ENCODE measurements at regions not wholly inside any gene's neighbourhood (a gene's known extent, or its start where the extent isn't known, plus 50 kb on each side); places are given as distances from the start of the nearest gene placed in this dataset.

DNA sequence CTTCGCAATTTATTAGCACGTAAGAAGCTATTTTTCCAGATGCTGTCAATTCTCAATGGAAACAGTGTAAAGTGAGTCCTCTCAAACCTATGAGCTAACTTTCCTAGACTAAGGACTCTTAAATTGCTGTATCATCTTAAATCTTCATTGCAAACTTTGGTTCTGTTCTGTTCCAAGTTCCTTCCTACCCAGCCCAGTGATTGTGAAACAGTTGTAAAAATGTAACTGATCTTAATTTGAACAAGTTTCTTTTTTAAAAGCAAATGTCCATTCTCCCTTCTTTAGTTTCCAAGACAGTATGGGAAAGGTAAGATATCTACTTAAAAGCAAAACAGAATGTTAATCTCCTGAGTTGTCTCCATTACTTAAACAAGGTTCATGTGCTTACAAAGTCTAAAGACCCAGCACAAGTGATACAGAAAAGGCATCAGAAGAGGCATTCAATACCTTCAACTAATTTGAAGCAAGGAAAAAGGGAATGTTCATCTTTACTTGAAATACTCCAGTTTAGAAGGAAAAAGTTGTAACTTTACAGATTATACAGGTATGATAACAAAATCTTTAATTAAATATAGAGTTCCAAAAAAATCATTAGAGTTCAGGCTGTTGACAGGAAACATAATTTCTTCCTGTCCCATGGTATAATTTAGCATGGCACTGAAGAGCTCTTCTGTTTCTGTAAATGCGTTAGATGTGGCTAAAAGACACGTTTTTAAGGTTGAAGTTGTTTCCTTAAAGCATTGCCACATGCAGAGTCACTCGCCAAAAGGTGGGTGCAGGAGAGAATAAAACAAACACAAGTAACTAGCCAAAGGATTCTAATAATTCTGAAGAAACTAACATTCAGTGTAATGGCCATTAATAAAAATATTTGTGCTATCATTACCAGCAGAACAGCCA is 101.5 kb upstream of the USP15 start:
- Histone ChIP-seq H3K79me2 (ENCODE audit: insufficient read depth, low read length) (no peaks in the 10 kb centered on the region), H3K9me2 (ENCODE audit: insufficient read depth) (no peaks in the 10 kb centered on the region), H3K4me1 (ENCODE audit: control insufficient read depth in 1 of 2, insufficient read depth in 2 of 2, low read length in 2 of 2) (no peaks in the 10 kb centered on the region), H3K36me3 (ENCODE audit: control insufficient read depth in 1 of 2, insufficient read depth in 2 of 2, low read length in 2 of 2) (no peaks in the 10 kb centered on the region), H2AFZ (ENCODE audit: low read depth, low read length, poor library complexity, severe bottlenecking) (no peak overlapping the region), H3K4me2 (ENCODE audit: low read length) (no peak overlapping the region), H3K4me3 (replicated peaks in 1 of 2; ENCODE audit: low read depth in 1 of 2, low read length in 2 of 2) (no peak overlapping the region), H3K27me3 (ENCODE audit: insufficient read depth, low read length) (no peaks in the 10 kb centered on the region), H3K9me3 (ENCODE audit: control insufficient read depth in 1 of 2, insufficient read depth in 1 of 2, low read depth in 1 of 2, low read length in 2 of 2) (no peaks in the 10 kb centered on the region), H3K9ac (ENCODE audit: low read length) (no peak overlapping the region), H4K20me1 (ENCODE audit: insufficient read depth) (no peaks in the 10 kb centered on the region), H3K27ac (ENCODE audit: low read depth, low read length) (no peak overlapping the region)
- no TSS peak for BruUV-seq (replicated peaks)
- POLR2A ChIA-PET: no interaction called here
- ATAC-seq (no peak), DNase-seq (ENCODE audit: low read depth, low spot score) (no peak)
- CTCF ChIA-PET: no interaction called here
- intact Hi-C loops (cut with micrococcal nuclease): no loop called here
- TF ChIP-seq POLR2AphosphoS5 (IDR thresholded peaks at IDR 0.05; ENCODE audit: low read depth, low read length) (no peak), SRF (IDR thresholded peaks at IDR 0.05; ENCODE audit: low read depth) (no peak), SIN3A (IDR thresholded peaks at IDR 0.05; ENCODE audit: low read depth) (no peak), ELF1 (IDR thresholded peaks at IDR 0.05; ENCODE audit: borderline replicate concordance, low read depth) (no peak), JUND (IDR thresholded peaks at IDR 0.05) (no peak), ZNF274 (IDR thresholded peaks at IDR 0.05; ENCODE audit: low read depth, low read length) (no peak)
- TF ChIP-seq, protein P1, sequence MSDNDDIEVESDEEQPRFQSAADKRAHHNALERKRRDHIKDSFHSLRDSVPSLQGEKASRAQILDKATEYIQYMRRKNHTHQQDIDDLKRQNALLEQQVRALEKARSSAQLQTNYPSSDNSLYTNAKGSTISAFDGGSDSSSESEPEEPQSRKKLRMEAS (IDR thresholded peaks at IDR 0.05): no peak
- RAD21 ChIA-PET (ENCODE audit: low non-redundant PET in 1 of 2, low total read pairs in 2 of 2, uncharacterized antibody in 2 of 2, unreplicated experiment in 2 of 2): no interaction called here

DNA sequence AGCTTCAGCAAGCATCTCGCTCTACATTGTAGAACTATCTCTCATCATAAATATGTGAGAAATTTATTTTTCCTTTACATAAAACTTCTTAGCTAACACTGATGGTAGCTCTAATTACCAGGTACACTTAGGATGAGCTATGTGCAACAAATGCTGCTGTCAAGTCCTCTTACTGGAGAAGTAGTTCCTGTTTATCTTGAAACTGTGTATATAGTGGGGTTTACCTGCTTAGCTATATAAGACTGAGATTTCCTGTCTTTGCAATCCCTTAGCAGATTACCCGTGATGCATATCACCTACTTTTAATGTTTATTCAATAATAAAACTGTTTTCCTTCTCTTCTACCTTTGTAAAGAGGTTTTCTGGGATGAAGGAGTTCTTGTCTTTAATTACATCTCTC is 98.0 kb upstream of the USP15 start:
- intact Hi-C loops (cut with micrococcal nuclease): no loop called here

More for the DNA sequence above, 98.0 kb upstream of the USP15 start:
- ATAC-seq: no peak
- Histone ChIP-seq H3K9ac (ENCODE audit: low read length) (no peak overlapping the region), H3K27ac (ENCODE audit: low read depth, low read length) (no peak overlapping the region), H3K36me3 (ENCODE audit: control insufficient read depth in 1 of 2, insufficient read depth in 2 of 2, low read length in 2 of 2) (no peaks in the 10 kb centered on the region), H3K4me3 (replicated peaks in 1 of 2; ENCODE audit: low read depth in 1 of 2, low read length in 2 of 2) (no peak overlapping the region), H4K20me1 (ENCODE audit: insufficient read depth) (no peaks in the 10 kb centered on the region), H3K9me2 (ENCODE audit: insufficient read depth) (no peaks in the 10 kb centered on the region), H3K4me2 (ENCODE audit: low read length) (no peak overlapping the region), H3K9me3 (ENCODE audit: control insufficient read depth in 1 of 2, insufficient read depth in 1 of 2, low read depth in 1 of 2, low read length in 2 of 2) (no peaks in the 10 kb centered on the region), H3K27me3 (ENCODE audit: insufficient read depth, low read length) (no peaks in the 10 kb centered on the region), H3K79me2 (ENCODE audit: insufficient read depth, low read length) (no peaks in the 10 kb centered on the region), H2AFZ (ENCODE audit: low read depth, low read length, poor library complexity, severe bottlenecking) (no peak overlapping the region), H3K4me1 (ENCODE audit: control insufficient read depth in 1 of 2, insufficient read depth in 2 of 2, low read length in 2 of 2) (no peaks in the 10 kb centered on the region)
- CTCF ChIA-PET: no interaction called here
- POLR2A ChIA-PET: no interaction called here
- TF ChIP-seq TCF7L2 (IDR thresholded peaks at IDR 0.05; ENCODE audit: borderline replicate concordance, extremely low read depth, insufficient read depth, insufficient read length): no peak
- no peak for TF ChIP-seq EZH2 (IDR thresholded peaks at IDR 0.05)
- TF ChIP-seq, protein P1 (IDR thresholded peaks at IDR 0.05): no peak
- TF ChIP-seq FOSL1 (IDR thresholded peaks at IDR 0.05; ENCODE audit: low read depth): no peak
- no peak for TF ChIP-seq CEBPB (IDR thresholded peaks at IDR 0.05; ENCODE audit: low read depth)
- no peak for TF ChIP-seq CBX3 (IDR thresholded peaks at IDR 0.05; ENCODE audit: low read depth)
- TF ChIP-seq, protein P2, sequence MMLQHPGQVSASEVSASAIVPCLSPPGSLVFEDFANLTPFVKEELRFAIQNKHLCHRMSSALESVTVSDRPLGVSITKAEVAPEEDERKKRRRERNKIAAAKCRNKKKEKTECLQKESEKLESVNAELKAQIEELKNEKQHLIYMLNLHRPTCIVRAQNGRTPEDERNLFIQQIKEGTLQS (IDR thresholded peaks at IDR 0.05): no peak
- no peak for TF ChIP-seq ELF1 (IDR thresholded peaks at IDR 0.05; ENCODE audit: borderline replicate concordance, low read depth)
- no peak for TF ChIP-seq ZNF274 (IDR thresholded peaks at IDR 0.05; ENCODE audit: low read depth, low read length)
- TF ChIP-seq, protein P3, sequence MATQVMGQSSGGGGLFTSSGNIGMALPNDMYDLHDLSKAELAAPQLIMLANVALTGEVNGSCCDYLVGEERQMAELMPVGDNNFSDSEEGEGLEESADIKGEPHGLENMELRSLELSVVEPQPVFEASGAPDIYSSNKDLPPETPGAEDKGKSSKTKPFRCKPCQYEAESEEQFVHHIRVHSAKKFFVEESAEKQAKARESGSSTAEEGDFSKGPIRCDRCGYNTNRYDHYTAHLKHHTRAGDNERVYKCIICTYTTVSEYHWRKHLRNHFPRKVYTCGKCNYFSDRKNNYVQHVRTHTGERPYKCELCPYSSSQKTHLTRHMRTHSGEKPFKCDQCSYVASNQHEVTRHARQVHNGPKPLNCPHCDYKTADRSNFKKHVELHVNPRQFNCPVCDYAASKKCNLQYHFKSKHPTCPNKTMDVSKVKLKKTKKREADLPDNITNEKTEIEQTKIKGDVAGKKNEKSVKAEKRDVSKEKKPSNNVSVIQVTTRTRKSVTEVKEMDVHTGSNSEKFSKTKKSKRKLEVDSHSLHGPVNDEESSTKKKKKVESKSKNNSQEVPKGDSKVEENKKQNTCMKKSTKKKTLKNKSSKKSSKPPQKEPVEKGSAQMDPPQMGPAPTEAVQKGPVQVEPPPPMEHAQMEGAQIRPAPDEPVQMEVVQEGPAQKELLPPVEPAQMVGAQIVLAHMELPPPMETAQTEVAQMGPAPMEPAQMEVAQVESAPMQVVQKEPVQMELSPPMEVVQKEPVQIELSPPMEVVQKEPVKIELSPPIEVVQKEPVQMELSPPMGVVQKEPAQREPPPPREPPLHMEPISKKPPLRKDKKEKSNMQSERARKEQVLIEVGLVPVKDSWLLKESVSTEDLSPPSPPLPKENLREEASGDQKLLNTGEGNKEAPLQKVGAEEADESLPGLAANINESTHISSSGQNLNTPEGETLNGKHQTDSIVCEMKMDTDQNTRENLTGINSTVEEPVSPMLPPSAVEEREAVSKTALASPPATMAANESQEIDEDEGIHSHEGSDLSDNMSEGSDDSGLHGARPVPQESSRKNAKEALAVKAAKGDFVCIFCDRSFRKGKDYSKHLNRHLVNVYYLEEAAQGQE (IDR thresholded peaks at IDR 0.05; ENCODE audit: low read depth): no peak
- no peak for TF ChIP-seq JUND (IDR thresholded peaks at IDR 0.05)
- TF ChIP-seq POLR2AphosphoS5 (IDR thresholded peaks at IDR 0.05; ENCODE audit: low read depth, low read length): no peak
- no peak for TF ChIP-seq EGR1 (IDR thresholded peaks at IDR 0.05; ENCODE audit: low read depth)
- TF ChIP-seq POLR2A (IDR thresholded peaks at IDR 0.05; ENCODE audit: borderline replicate concordance, extremely low read depth, insufficient read depth, insufficient read length): no peak
- no peak for TF ChIP-seq SRF (IDR thresholded peaks at IDR 0.05; ENCODE audit: low read depth)
- RAD21 ChIA-PET (ENCODE audit: low non-redundant PET in 1 of 2, low total read pairs in 2 of 2, uncharacterized antibody in 2 of 2, unreplicated experiment in 2 of 2): no interaction called here
- no peak for DNase-seq (ENCODE audit: low read depth, low spot score)
- BruUV-seq (replicated peaks): no TSS peak
